A673 (cell line): ENCODE measurements at regions not wholly inside any gene's neighbourhood (a gene's known extent, or its start where the extent isn't known, plus 50 kb on each side); places are given as distances from the start of the nearest gene placed in this dataset.

ENCODE experiments used
- BruUV-seq: library from RNA; stranded (reverse); fragments of 400-500 nt; replicated peaks from 2 replicates; lab custom pipeline; 2021; lab: Mats Ljungman, UMichigan
- CTCF ChIA-PET: fragments of 300-600 bp; sonication (Branson Sonifier 250); formaldehyde crosslinking; loops from one replicate; lab custom pipeline; 2022; ENCODE audit warnings: antibody characterized with exemption; lab: Charles Lee
- POLR2A ChIA-PET: fragments of 300-600 bp; sonication (Branson Sonifier 250); formaldehyde crosslinking; loops from one replicate; lab custom pipeline; 2022; ENCODE audit warnings: antibody characterized with exemption; ENCODE audit not compliant: low non-redundant PET; lab: Charles Lee
- DNase-seq: peaks from one replicate; pipeline ENCODE4 v3.0.0-alpha.2; 2015; ENCODE audit warnings: low spot score
- H3K27ac ChIP-seq: fragments of 200-600 bp; sonication (generic); 2 replicates; pipeline ENCODE4 v1.5.1; 2016; ENCODE audit warnings: mixed run types, low read depth, mild to moderate bottlenecking, mixed read lengths, antibody characterized with exemption, low read length; ENCODE audit not compliant: poor library complexity, severe bottlenecking
- H3K27me3 ChIP-seq: fragments of 200-600 bp; sonication (generic); replicated peaks from 2 replicates; pipeline ENCODE4 v1.6.1; 2017; ENCODE audit warnings: mixed run types, low read depth, mild to moderate bottlenecking, mixed read lengths, antibody characterized with exemption, low read length; ENCODE audit not compliant: insufficient read depth, poor library complexity
- H3K36me3 ChIP-seq: fragments of 200-600 bp; sonication (generic); 2 replicates; pipeline ENCODE4 v1.6.1; 2016; ENCODE audit warnings: mixed run types, mild to moderate bottlenecking, mixed read lengths, antibody characterized with exemption, low read length; ENCODE audit not compliant: insufficient read depth, poor library complexity, severe bottlenecking
- H3K4me1 ChIP-seq: fragments of 200-600 bp; sonication (generic); 2 replicates; pipeline ENCODE4 v1.6.1; 2017; ENCODE audit warnings: mixed run types, mild to moderate bottlenecking, mixed read lengths, antibody characterized with exemption, low read length; ENCODE audit not compliant: insufficient read depth, poor library complexity, severe bottlenecking
- H3K4me3 ChIP-seq: fragments of 200-600 bp; sonication (generic); 2 replicates; pipeline ENCODE4 v1.5.1; 2016; ENCODE audit warnings: low read depth, mixed run types, mild to moderate bottlenecking, mixed read lengths, low read length; ENCODE audit not compliant: poor library complexity, severe bottlenecking
- H3K9me3 ChIP-seq: fragments of 200-600 bp; sonication (generic); 2 replicates; pipeline ENCODE4 v1.6.1; 2016; ENCODE audit warnings: mixed run types, low read depth, mild to moderate bottlenecking, mixed read lengths, antibody characterized with exemption, low read length; ENCODE audit not compliant: poor library complexity, severe bottlenecking
- EZH2 ChIP-seq: fragments of 200-600 bp; sonication (generic); IDR thresholded peaks from 2 replicates; pipeline ENCODE4 v1.6.1; 2017; ENCODE audit warnings: borderline replicate concordance, low read depth, mild to moderate bottlenecking, mixed read lengths, antibody characterized with exemption, low read length; ENCODE audit not compliant: poor library complexity, severe bottlenecking
- intact Hi-C: fragments of 100-400 bp; cut with micrococcal nuclease; formaldehyde crosslinking; loops from one replicate; pipeline ENCODE4 v1.10.0; 2022; ENCODE audit not compliant: unreplicated experiment
- TF ChIP-seq, protein P1 (sequence below): fragments of 300-800, 200-600 bp; sonication (generic); conservative IDR thresholded peaks from 2 replicates; pipeline ENCODE4 v1.5.1; 2017; ENCODE audit warnings: low read depth, mild to moderate bottlenecking, antibody characterized with exemption, low read length, moderate library complexity, mixed read lengths

DNA sequence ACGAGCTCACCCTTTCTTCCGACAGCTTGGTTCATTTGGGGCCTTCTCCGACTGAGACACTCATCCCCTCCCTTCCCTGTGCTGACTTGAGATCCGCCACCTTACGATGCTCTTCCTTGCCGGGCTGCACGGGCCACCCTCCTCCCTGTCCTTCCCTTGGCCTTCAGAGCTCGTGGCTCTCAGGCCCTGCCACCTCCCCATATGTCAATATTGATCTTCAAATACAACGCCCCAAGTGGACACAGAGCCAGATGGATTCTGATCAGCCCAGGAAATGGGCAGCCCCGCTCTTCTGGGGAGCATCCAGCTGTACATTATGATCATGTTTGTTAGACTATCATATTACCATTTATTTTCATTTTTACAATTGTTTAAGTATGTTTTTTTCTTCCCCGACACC lies 812.8 kb downstream of the TBC1D22A start:
- TF ChIP-seq, protein P1, sequence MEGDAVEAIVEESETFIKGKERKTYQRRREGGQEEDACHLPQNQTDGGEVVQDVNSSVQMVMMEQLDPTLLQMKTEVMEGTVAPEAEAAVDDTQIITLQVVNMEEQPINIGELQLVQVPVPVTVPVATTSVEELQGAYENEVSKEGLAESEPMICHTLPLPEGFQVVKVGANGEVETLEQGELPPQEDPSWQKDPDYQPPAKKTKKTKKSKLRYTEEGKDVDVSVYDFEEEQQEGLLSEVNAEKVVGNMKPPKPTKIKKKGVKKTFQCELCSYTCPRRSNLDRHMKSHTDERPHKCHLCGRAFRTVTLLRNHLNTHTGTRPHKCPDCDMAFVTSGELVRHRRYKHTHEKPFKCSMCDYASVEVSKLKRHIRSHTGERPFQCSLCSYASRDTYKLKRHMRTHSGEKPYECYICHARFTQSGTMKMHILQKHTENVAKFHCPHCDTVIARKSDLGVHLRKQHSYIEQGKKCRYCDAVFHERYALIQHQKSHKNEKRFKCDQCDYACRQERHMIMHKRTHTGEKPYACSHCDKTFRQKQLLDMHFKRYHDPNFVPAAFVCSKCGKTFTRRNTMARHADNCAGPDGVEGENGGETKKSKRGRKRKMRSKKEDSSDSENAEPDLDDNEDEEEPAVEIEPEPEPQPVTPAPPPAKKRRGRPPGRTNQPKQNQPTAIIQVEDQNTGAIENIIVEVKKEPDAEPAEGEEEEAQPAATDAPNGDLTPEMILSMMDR = no peak
- no peak for TF ChIP-seq EZH2
- H3K27ac ChIP-seq = no peak overlapping the region
- no peaks in the 10 kb centered on the region for H3K4me1 ChIP-seq
- no peaks in the 10 kb centered on the region for H3K9me3 ChIP-seq
- no peaks in the 10 kb centered on the region for H3K36me3 ChIP-seq
- DNase-seq = no peak
- ChIA-PET CTCF (no interaction called here), POLR2A (no interaction called here)
- no peaks in the 10 kb centered on the region for H3K27me3 ChIP-seq
- intact Hi-C loops = no loop called here
- H3K4me3 ChIP-seq = no peak overlapping the region
- BruUV-seq = no TSS peak

DNA sequence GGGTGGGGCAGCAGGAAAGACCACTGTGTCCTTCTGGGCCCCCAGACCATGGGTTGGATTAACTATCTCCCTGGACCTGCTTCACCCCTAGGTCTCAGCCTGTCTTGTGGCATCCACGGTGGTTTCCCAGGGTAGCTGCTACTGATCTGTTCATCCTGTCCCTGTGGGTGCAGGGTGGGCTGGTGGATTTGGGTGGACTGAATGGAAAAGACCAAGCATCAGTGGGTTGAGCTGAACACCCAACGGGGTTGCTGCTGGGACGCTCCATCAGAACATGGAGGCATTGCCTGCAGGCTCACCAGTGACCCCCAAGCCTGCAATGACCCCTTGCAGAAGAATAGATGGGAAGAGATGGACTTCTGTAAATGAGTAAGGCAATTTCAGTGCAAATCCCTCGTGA lies 812.1 kb downstream of the TBC1D22A start:
- no TSS peak for BruUV-seq
- CTCF ChIA-PET = no interaction called here
- no peak for TF ChIP-seq EZH2
- TF ChIP-seq, protein P1 = no peak

DNA sequence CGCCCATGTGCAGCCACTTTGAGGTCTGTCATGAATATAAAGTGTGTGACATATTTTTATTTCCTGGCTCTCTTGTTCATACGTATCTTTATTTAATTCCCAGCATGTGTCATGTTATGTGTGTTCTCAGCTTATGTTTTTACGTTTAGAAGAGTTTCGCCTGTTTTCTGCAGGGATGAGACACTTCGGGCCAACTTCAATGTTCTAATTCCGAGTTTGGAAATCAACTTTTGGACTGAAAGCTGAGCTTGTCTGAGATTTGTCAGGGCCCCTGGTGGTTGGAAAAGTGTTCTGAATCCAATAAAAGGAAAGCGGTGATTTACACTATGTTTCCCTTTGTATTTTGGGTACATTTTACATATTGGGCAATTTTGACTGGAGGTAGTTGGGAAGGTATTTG lies 810.7 kb downstream of the TBC1D22A start:
- Histone ChIP-seq H3K4me3 (no peak overlapping the region), H3K27ac (no peak overlapping the region), H3K9me3 (no peaks in the 10 kb centered on the region), H3K4me1 (no peaks in the 10 kb centered on the region), H3K27me3 (no peaks in the 10 kb centered on the region), H3K36me3 (no peaks in the 10 kb centered on the region)
- CTCF ChIA-PET = no interaction called here
- intact Hi-C loops = no loop called here
- POLR2A ChIA-PET = no interaction called here
- no peak for DNase-seq
- TF ChIP-seq, protein P1 = no peak
- no peak for TF ChIP-seq EZH2
- no TSS peak for BruUV-seq

More for the DNA sequence above, 812.1 kb downstream of the TBC1D22A start:
- Histone ChIP-seq H3K27ac (no peak overlapping the region), H3K36me3 (no peaks in the 10 kb centered on the region), H3K9me3 (no peaks in the 10 kb centered on the region), H3K27me3 (no peaks in the 10 kb centered on the region), H3K4me1 (no peaks in the 10 kb centered on the region), H3K4me3 (no peak overlapping the region)
- POLR2A ChIA-PET = no interaction called here
- intact Hi-C loops = no loop called here
- no peak for DNase-seq
